ENCODE measurements at regions not wholly inside any gene's neighbourhood (a gene's known extent, or its start where the extent isn't known, plus 50 kb on each side); places are given as distances from the start of the nearest gene placed in this dataset.
"Not testable (repeated sequence)": the region's sequence is repeated elsewhere in the genome, so short reads cannot be mapped to it uniquely, and the experiment has no call there.

- DNase-seq (ENCODE audit: low read depth): no peak
These were observed 223.2 kb downstream of the MTHFS start for GRCh38 chr15:79673416-79674123.

GRCh38 chr15:79674124-79674465 is 222.7 kb downstream of the MTHFS start:
- no peak for DNase-seq (ENCODE audit: low read depth)

DNA sequence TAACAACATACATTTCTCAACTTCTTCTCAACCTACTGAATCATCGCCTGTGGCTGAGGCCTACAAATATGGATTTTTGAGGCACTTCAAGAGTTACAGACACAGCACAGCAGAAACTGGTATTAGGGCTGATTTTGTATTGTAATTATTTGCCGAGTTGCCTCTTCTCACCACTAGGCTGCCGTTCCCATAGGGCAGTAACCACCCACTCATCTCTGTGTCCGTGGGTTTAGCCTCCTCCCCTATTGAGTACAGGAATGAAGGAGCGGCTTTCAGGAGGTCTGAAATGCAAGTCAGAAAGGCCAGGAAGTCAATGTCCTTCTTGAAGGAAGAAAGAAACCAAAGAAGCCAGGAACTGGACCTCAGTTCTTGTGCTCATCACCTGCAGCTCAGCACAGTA is 220.8 kb downstream of the MTHFS start:
- DNase-seq (ENCODE audit: low read depth): no peak

GRCh38 chr15:79676621-79677020 is 220.2 kb downstream of the MTHFS start:
- no peak for DNase-seq (ENCODE audit: low read depth)

GRCh38 chr15:79677241-79677640 is 219.6 kb downstream of the MTHFS start:
- DNase-seq (ENCODE audit: low read depth): no peak

- no peak for DNase-seq (ENCODE audit: low read depth)
These were observed 218.6 kb downstream of the MTHFS start for GRCh38 chr15:79678032-79678701.

DNA sequence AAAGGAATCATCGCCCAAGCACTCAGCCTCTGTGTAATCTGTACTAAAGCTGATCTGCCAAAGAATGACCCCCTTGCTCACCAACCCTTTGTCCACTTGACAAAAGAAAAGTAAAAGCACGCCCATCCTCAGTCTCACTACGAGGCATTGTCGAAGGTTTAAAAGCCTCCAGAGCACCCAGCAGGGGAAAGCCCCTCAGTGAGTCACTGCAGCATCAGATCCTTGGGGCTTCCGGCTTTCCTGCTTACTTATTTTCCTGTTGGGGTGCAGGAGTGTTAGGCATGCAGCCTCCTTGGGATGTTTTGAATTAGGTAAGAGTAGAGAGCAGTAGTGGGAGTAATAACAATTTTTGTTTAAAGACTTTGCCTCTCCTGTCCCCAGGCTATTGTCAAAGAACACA is 216.1 kb downstream of the MTHFS start:
- DNase-seq (ENCODE audit: low read depth): no peak

- DNase-seq (ENCODE audit: low read depth): no peak
These were observed 214.5 kb downstream of the MTHFS start for GRCh38 chr15:79682285-79682684.

DNA sequence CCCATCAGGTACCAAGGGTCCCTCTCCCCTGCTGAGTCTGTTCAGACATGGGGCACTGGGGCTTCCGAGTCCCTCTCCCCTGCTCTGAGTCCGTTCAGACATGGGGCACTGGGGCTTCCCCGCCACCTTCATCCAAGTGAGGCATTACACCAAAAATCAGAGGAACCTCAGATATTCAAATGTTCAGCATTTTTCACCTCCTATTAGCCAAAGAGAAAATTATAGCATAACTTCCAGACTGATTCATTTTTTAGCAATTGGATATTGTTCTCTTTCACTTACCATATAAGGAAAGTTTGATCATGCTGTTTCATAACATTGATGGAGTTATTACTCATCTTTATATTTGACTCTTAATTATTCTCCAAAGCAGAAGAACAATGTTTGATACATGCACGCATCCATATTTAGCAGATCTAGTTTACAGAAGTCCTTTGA is 213.9 kb downstream of the MTHFS start:
- no peak for DNase-seq (ENCODE audit: low read depth)

- no peak for DNase-seq (ENCODE audit: low read depth)
These were observed 207.8 kb downstream of the MTHFS start for GRCh38 chr15:79689030-79689429.

DNA sequence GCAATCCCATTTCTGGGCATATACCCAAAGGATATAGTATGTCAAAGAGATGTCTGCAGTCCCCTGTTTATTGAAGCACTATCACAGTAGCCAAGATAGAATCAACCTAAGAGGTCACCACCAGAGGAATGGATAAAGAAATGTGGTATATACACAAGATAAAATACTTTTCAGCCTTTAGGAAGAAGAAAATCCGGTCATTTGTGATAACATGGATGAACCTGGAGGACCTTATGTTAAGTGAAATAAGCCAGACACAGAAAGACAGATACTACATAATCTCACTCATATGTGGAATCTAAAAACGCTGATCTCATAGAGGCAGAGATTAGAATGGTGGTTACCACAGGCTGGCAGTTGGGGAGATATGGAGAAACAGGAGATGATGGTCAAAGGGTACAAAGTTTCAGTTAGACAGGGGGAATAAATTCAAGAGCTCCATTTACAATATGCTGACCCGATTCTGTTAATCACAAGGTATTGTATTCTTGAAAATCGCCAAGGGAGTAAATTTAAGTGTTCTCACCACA is 195.8 kb downstream of the MTHFS start:
- DNase-seq (ENCODE audit: low read depth): no peak

DNA sequence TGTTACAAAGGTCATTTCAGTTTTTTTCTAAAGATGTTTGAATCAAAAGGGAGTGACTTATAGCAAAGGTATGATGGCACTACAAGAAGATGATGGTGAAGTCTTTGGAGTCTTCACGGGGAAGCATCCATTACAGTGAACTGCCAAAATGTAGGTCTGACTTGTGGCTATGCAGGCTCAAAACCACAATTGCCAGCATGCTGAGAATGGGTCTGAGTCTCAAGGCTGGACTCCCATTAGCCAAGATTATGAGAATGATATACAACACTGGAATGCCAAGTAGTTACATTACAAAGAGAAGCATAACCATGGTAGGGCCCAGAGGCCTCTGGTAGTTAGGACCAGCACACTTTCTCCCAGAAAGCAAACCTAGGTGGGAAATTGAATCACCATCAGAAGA is 194.2 kb downstream of the MTHFS start:
- DNase-seq (ENCODE audit: low read depth): no peak

DNA sequence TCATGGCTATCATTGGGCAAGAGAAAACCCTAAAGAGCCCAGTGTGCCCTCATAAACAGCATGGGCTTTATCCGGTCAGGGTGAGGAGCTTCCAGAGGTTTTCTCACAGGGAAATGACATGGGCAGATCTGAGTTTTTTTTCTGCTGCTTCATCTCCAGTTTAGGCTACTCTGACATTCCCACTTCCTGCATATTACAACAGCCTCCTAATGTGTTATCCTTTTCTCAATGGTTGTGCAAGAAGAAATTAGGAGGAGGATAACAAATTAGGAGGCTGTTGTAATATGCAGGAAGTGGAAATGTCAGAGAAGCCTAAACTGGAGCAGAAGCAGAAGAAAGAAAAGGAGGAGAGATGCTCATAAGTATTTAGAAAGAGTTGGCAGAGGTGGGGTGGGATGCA is 175.6 kb downstream of the MTHFS start:
- no peak for DNase-seq (ENCODE audit: low read depth)

GRCh38 chr15:79724312-79724711 is 172.5 kb downstream of the MTHFS start:
- DNase-seq (ENCODE audit: low read depth): no peak

GRCh38 chr15:79724804-79725203 is 172.0 kb downstream of the MTHFS start:
- no peak for DNase-seq (ENCODE audit: low read depth)

DNA sequence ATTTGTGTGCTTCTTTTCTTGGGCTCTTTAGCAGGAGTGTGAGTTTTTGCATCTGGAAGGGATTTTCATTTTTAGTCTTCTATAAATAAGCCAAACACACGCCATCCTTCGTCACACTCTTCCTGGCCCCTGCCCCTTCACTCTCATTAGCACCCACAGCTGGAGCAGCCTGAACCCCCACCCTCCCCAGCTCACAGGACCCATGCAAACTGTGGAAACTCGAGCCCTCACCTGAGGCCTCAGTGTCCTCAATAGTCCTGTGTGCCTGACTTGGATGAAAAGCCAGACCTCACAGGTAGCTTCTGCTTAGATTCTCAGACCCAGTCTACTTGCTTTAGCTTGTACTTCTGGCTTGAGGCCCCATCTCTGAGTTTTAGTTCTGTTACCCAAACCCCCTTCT is 167.9 kb downstream of the MTHFS start:
- no peak for DNase-seq (ENCODE audit: low read depth)

GRCh38 chr15:79736435-79737000 is 160.3 kb downstream of the MTHFS start:
- DNase-seq (ENCODE audit: low read depth): no peak

DNA sequence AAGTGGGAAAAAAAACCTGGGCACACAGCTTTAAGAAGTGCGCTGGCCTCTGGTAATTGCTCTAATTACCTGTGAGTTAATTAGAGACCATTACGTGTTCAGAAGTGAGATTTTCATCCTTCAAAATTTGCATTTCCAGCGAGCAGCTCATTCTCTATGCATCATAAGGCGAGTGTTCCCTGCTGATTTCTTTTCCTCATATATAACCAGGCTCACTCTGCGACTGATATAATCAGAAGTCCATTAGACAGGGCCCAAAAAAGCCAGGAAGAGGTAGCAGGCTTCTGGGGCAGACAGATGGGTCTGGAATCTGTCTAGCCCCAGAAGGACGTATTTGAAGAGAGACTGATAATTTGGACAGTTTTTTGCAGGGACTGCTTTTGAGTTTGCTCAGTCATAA is 158.7 kb downstream of the MTHFS start:
- DNase-seq (ENCODE audit: low read depth): no peak

DNA sequence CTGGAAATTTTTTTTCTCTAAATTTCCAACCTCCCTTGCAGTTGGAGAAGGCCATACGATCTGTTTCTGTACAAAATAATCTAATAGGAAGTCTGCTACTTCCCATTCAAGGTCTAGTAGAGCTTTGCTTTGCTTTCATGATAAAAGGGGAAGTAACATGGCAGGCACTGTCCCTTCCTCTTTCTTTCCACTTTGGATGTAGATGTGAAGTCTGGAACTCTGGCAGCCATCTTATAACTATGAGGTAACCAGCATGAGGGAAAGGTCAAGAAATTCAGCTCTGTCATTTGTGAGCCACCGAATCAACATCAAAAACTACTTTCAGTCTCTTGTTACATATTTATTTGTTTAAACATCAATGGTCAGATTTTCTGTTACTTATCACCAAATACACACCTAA is 156.3 kb downstream of the MTHFS start:
- no peak for DNase-seq (ENCODE audit: low read depth)

DNA sequence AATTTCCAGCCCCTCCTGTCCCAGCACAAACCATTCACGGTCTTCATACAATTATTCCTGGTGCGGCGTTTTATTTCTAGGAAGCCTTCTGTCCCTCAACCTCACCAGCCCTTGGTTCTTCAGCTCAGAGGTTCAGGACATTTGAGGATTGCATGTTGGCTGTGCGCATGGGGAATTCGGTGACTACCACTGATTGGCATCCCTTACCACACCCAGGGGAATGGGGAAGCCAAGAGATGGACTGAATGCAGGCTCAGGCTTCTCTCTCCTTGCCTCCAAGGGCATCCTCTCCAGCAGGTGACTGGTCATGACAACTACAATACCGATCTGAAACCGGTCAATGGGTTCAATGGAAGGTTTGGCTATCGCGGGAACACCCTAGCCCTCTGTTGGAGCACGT is 153.8 kb downstream of the MTHFS start:
- no peak for DNase-seq (ENCODE audit: low read depth)

DNA sequence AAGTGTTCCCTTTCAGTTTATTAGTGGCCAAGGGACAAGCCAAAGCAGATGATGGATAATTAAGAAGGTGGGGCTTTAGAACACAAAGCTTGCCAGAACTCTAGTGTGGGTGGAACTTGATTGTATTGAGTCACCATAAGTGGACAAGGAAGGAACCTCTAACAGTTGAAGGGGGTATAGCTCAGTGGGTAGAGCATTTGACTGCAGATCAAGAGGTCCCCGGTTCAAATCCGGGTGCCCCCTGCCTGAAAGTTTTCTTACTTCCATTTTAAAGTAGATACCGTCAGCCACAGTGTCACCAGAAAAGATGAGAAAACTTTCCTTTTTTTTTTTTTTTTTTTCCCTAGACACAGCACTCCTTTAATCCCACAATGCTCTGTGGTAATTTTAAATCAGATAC is 152.3 kb downstream of the MTHFS start:
- not testable (repeated sequence) for DNase-seq (ENCODE audit: low read depth)

GRCh38 chr15:79756365-79756764 is 140.4 kb downstream of the MTHFS start:
- DNase-seq (ENCODE audit: low read depth): no peak

GRCh38 chr15:79765081-79765480 is 131.7 kb downstream of the MTHFS start:
- DNase-seq (ENCODE audit: low read depth): no peak

All from stimulated activated CD8-positive, alpha-beta memory T cell treated with anti-CD3 and anti-CD28 coated beads, Interleukin-4, amount 100 ng/mL, for 24 hours (primary cell).